H1 (cell line): ENCODE measurements at regions not wholly inside any gene's neighbourhood (a gene's known extent, or its start where the extent isn't known, plus 50 kb on each side); places are given as distances from the start of the nearest gene placed in this dataset.

Source experiments
- CTCF ChIA-PET: fragments of 300-600 bp; sonication (Branson Sonifier 250); formaldehyde crosslinking; loops from one replicate; lab custom pipeline; 2021; ENCODE audit not compliant: partially characterized antibody; lab: Charles Lee
- POLR2A ChIA-PET: fragments of 300-600 bp; sonication (Branson Sonifier 250); formaldehyde crosslinking; loops from one replicate; lab custom pipeline; 2021; ENCODE audit warnings: inconsistent platforms; ENCODE audit not compliant: partially characterized antibody; lab: Charles Lee
- DNase-seq, 2 experiments: peaks; one replicate each; pipeline versions ENCODE4 v3.0.0 to v3.0.0-alpha.2; 2010 to 2022; ENCODE audit warnings: low spot score in 2 of 2, low read depth in 1 of 2, mixed read lengths in 1 of 2
- FAIRE-seq: peaks from 2 replicates; lab custom pipeline; 2011; peaks lifted over from hg19 to GRCh38; lab: Jason Lieb, UNC
- H2AFZ ChIP-seq: 2 replicates; pipeline ENCODE4 v1.8.1; 2012; ENCODE audit warnings: low read length, inconsistent platforms
- H2AK5ac ChIP-seq: 2 replicates; pipeline ENCODE4 v1.6.1; 2013; ENCODE audit warnings: low read depth, low read length
- H2BK120ac ChIP-seq: replicated peaks from 2 replicates; pipeline ENCODE3; 2013; ENCODE audit warnings: low read depth, low read length, inconsistent platforms
- H2BK12ac ChIP-seq: 2 replicates; pipeline ENCODE4 v1.6.1; 2013; ENCODE audit warnings: low read depth, low read length
- H2BK15ac ChIP-seq: 2 replicates; pipeline ENCODE4 v1.6.1; 2013; ENCODE audit warnings: low read length
- H2BK20ac ChIP-seq: 2 replicates; pipeline ENCODE4 v1.6.1; 2013; ENCODE audit warnings: low read length
- H2BK5ac ChIP-seq: 2 replicates; pipeline ENCODE4 v1.6.1; 2013; ENCODE audit warnings: low read depth, low read length
- H3K14ac ChIP-seq: 2 replicates; pipeline ENCODE4 v1.6.1; 2013; ENCODE audit warnings: inconsistent platforms; ENCODE audit not compliant: insufficient read length
- H3K18ac ChIP-seq: 2 replicates; pipeline ENCODE4 v1.6.1; 2013; ENCODE audit warnings: low read length; ENCODE audit errors: extremely low read depth
- H3K23ac ChIP-seq: 2 replicates; pipeline ENCODE4 v1.6.1; 2013; ENCODE audit warnings: inconsistent platforms; ENCODE audit not compliant: insufficient read length
- H3K23me2 ChIP-seq: 2 replicates; pipeline ENCODE4 v1.6.1; 2013; ENCODE audit warnings: low read depth, low read length
- H3K27ac ChIP-seq: 2 replicates; pipeline ENCODE4 v1.6.1; 2011; ENCODE audit warnings: low read depth, low read length, inconsistent platforms
- H3K27me3 ChIP-seq, 4 experiments: replicated peaks in 1 of 4; 1 replicate in 1 of 4; 2 replicates in 3 of 4; pipeline versions ENCODE4 v1.6.1 to v1.8.1; 2011 to 2013; ENCODE audit warnings: low read length in 3 of 4, mild to moderate bottlenecking in 3 of 4, inconsistent platforms in 2 of 4, mixed read lengths in 2 of 4, moderate library complexity in 1 of 4; ENCODE audit not compliant: control insufficient read depth in 3 of 4, insufficient read depth in 3 of 4; ENCODE audit errors: extremely low read depth in 1 of 4
- H3K36me3 ChIP-seq, 4 experiments: 2 replicates each; pipeline versions ENCODE4 v1.6.1 to v1.8.1; 2011 to 2013; ENCODE audit warnings: mild to moderate bottlenecking in 4 of 4, low read length in 3 of 4, moderate library complexity in 2 of 4, control low read depth in 1 of 4, inconsistent platforms in 1 of 4; ENCODE audit not compliant: insufficient read depth in 4 of 4, control insufficient read depth in 2 of 4
- H3K4ac ChIP-seq: replicated peaks from 2 replicates; pipeline ENCODE3; 2013; ENCODE audit warnings: low read length, low read depth, mixed read lengths, inconsistent platforms; ENCODE audit not compliant: insufficient read length
- H3K4me1 ChIP-seq, 4 experiments: replicated peaks in 1 of 4; 1 replicate in 1 of 4; 2 replicates in 3 of 4; pipeline versions ENCODE4 v1.6.1 to v1.8.1; 2011 to 2013; ENCODE audit warnings: low read length in 3 of 4, inconsistent platforms in 2 of 4, mixed read lengths in 1 of 4; ENCODE audit not compliant: insufficient read depth in 4 of 4, control insufficient read depth in 3 of 4
- H3K4me2 ChIP-seq, 2 experiments: 2 replicates each; pipeline versions ENCODE4 v1.6.1 to v1.8.1; 2011 to 2013; ENCODE audit warnings: low read depth in 2 of 2, low read length in 2 of 2, control low read depth in 1 of 2, inconsistent platforms in 1 of 2, mild to moderate bottlenecking in 1 of 2; ENCODE audit not compliant: insufficient read depth in 1 of 2
- H3K4me3 ChIP-seq, 4 experiments: fragments of 200-600, 300-600 bp in 1 of 4; sonication (generic), shearing (Covaris generic), sonication (Bioruptor Twin) in 1 of 4; 2 replicates each; pipeline versions ENCODE4 v1.5.1 to v1.8.1; 2011 to 2016; ENCODE audit warnings: low read length in 4 of 4, low read depth in 3 of 4, control low read depth in 2 of 4, inconsistent platforms in 2 of 4, mild to moderate bottlenecking in 2 of 4, mixed read lengths in 1 of 4, moderate library complexity in 1 of 4; ENCODE audit not compliant: insufficient read depth in 2 of 4; ENCODE audit errors: extremely low read depth in 1 of 4
- H3K56ac ChIP-seq: replicated peaks from 2 replicates; pipeline ENCODE3; 2013; ENCODE audit warnings: low read depth, mild to moderate bottlenecking, mixed read lengths, low read length, inconsistent platforms; ENCODE audit not compliant: insufficient read length
- H3K79me1 ChIP-seq: 2 replicates; pipeline ENCODE4 v1.6.1; 2013; ENCODE audit warnings: low read depth, low read length, control low read depth
- H3K79me2 ChIP-seq, 2 experiments: 2 replicates each; pipeline versions ENCODE4 v1.6.1 to v1.8.1; 2012 to 2013; ENCODE audit warnings: low read length in 2 of 2, mild to moderate bottlenecking in 2 of 2, inconsistent platforms in 1 of 2; ENCODE audit not compliant: insufficient read depth in 2 of 2, control insufficient read depth in 1 of 2
- H3K9ac ChIP-seq, 4 experiments: replicated peaks in 1 of 4; 1 replicate in 1 of 4; 2 replicates in 3 of 4; pipeline versions ENCODE4 v1.6.1 to v1.8.1; 2011 to 2013; ENCODE audit warnings: low read depth in 3 of 4, low read length in 3 of 4, control low read depth in 2 of 4, mild to moderate bottlenecking in 2 of 4, moderate library complexity in 2 of 4, inconsistent platforms in 1 of 4; ENCODE audit errors: extremely low read depth in 1 of 4
- H3K9me3 ChIP-seq, 2 experiments: 2 replicates each; pipeline versions ENCODE4 v1.6.1 to v1.8.1; 2012 to 2013; ENCODE audit warnings: mild to moderate bottlenecking in 2 of 2, moderate library complexity in 2 of 2, control low read depth in 1 of 2, inconsistent platforms in 1 of 2, low read depth in 1 of 2, low read length in 1 of 2, mixed read lengths in 1 of 2; ENCODE audit not compliant: insufficient read depth in 2 of 2
- H4K20me1 ChIP-seq, 2 experiments: replicated peaks in 1 of 2; 2 replicates each; pipeline versions ENCODE3 to v1.8.1; 2011 to 2013; ENCODE audit warnings: inconsistent platforms in 2 of 2, low read length in 2 of 2, mild to moderate bottlenecking in 1 of 2; ENCODE audit not compliant: insufficient read depth in 2 of 2, control insufficient read depth in 1 of 2
- H4K5ac ChIP-seq: 2 replicates; pipeline ENCODE4 v1.6.1; 2013; ENCODE audit warnings: low read length, low read depth, mixed read lengths, inconsistent platforms; ENCODE audit not compliant: insufficient read length
- H4K8ac ChIP-seq: 2 replicates; pipeline ENCODE4 v1.8.0; 2013; ENCODE audit warnings: mild to moderate bottlenecking, moderate library complexity, low read length, inconsistent platforms; ENCODE audit not compliant: insufficient read depth; ENCODE audit errors: extremely low read depth
- H4K91ac ChIP-seq: replicated peaks from 2 replicates; pipeline ENCODE3; 2013; ENCODE audit warnings: low read length, mixed read lengths, inconsistent platforms; ENCODE audit not compliant: insufficient read length
- GABPA ChIP-seq: IDR thresholded peaks from 2 replicates; pipeline ENCODE4 v1.6.1; 2011; ENCODE audit warnings: mild to moderate bottlenecking, low read length, moderate library complexity, borderline replicate concordance; ENCODE audit not compliant: insufficient read depth
- KDM4A ChIP-seq: IDR thresholded peaks from one replicate; pipeline ENCODE4 v1.7.1; 2012; ENCODE audit warnings: low read depth, mild to moderate bottlenecking, moderate library complexity, low read length, inconsistent platforms; ENCODE audit not compliant: severe bottlenecking
- PHF8 ChIP-seq: fragments of 200-600 bp; sonication (generic); conservative IDR thresholded peaks from 2 replicates; pipeline ENCODE4 v1.7.1; 2012; ENCODE audit warnings: low read depth, mild to moderate bottlenecking, inconsistent platforms, low read length, moderate library complexity
- RAD21 ChIP-seq, 2 experiments: IDR thresholded peaks in 1 of 2; conservative IDR thresholded peaks in 1 of 2; 2 replicates each; pipeline ENCODE4 v1.6.1; 2011; ENCODE audit warnings: low read depth in 2 of 2, low read length in 2 of 2, improper control_type of control experiment in 1 of 2, inconsistent platforms in 1 of 2, mild to moderate bottlenecking in 1 of 2, moderate library complexity in 1 of 2
- RBBP5 ChIP-seq: IDR thresholded peaks from 2 replicates; pipeline ENCODE4 v1.7.1; 2012; ENCODE audit warnings: low read depth, mild to moderate bottlenecking, inconsistent platforms, low read length, moderate library complexity, borderline replicate concordance
- RXRA ChIP-seq: IDR thresholded peaks from 2 replicates; pipeline ENCODE4 v1.6.1; 2011; ENCODE audit warnings: low read depth, mild to moderate bottlenecking, low read length, moderate library complexity; ENCODE audit not compliant: insufficient read depth
- SP2 ChIP-seq: IDR thresholded peaks from 2 replicates; pipeline ENCODE4 v1.6.1; 2012; ENCODE audit warnings: mild to moderate bottlenecking, low read length, inconsistent platforms
- SUZ12 ChIP-seq: fragments of 200-600 bp; sonication (generic); IDR thresholded peaks from 2 replicates; pipeline ENCODE4 v1.6.1; 2012; ENCODE audit warnings: mild to moderate bottlenecking, inconsistent platforms, low read length, moderate library complexity, mixed read lengths
- WGBS, 2 experiments: shearing (Covaris generic) in 1 of 2; methylation state at CpG; one replicate each; pipeline versions ENCODE4 v1.1.6 to v1.1.7; 2013 to 2015; ENCODE audit warnings: low lambda C conversion rate in 2 of 2, mixed read lengths in 2 of 2, inconsistent platforms in 1 of 2, low coverage in 1 of 2, missing lambda C conversion rate in 1 of 2; ENCODE audit not compliant: insufficient replicate concordance in 2 of 2, insufficient coverage in 1 of 2, insufficient read length in 1 of 2; ENCODE audit errors: extremely low coverage in 1 of 2, missing lambda C conversion rate in 1 of 2; 5-methylcytosine and 5-hydroxymethylcytosine counted together

DNA sequence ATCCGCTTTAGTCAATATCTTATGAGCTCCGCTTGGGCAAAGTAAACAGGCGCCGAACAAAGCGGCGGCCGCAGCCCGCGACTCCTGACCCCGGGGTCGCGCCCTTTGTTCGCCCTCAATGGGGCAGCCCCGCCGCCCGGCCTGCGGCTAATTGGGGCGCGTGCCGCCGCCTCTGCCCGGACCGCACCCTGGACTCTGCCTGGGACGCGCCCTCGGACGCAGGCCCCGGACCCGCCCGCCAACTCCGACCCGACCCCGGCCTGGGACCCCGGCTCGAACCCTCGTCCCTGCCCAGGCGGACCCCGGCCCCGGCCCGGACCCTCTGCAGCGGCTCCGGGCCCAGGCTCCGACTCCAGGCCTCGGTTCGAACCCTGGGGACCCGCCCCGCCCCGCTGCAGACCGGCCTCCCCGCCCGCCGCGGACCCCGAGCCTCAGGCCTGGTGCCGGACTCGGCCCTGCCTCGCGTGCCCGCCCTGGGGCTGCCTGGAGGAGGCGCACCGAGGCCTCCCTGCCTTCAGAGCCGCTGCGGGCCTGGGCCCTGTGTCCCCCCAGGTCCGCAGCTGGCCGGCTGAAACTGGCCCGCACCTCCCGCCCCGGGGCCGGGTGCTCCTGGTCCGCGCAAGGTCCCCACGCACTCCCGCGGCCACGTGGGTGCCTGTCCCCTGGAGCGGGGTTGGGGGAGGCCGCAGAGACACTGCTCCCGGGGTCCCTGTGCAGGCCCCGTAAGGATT, 84.7 kb upstream of the WNT7B start:
- Histone ChIP-seq H3K4me1 (peaks cover 0 to 6% (median 3%) of the 10 kb centered on the region in 4 experiments; a peak in 2 of 7 replicates), H2BK20ac (no peak overlapping the region), H3K27me3 (peaks cover 3 to 64% (median 35%) of the 10 kb centered on the region in 4 experiments), H2AK5ac (no peak overlapping the region), H4K20me1 (no peaks in the 10 kb centered on the region), H3K4ac (no peak overlapping the region), H3K79me2 (no peaks in the 10 kb centered on the region), H4K8ac (peak overlapping the region; percentile 91), H3K4me2 (peak overlapping the region; percentile 70 to 74), H2BK12ac (no peak overlapping the region), H2BK120ac (no peak overlapping the region), H4K5ac (no peak overlapping the region), H3K4me3 (peak overlapping the region; percentile 12 to 62 (median 34); a peak in 7 of 8 replicates), H3K18ac (no peak overlapping the region; the same call in 1 of the 2 replicates), H3K14ac (no peak overlapping the region), H3K79me1 (no peaks in the 10 kb centered on the region), H2BK5ac (no peak overlapping the region), H3K23me2 (no peaks in the 10 kb centered on the region; the same call in 1 of the 2 replicates), H4K91ac (no peak overlapping the region), H3K56ac (no peak overlapping the region), H3K23ac (no peak overlapping the region), H2BK15ac (no peak overlapping the region), H3K36me3 (no peaks in the 10 kb centered on the region), H3K9ac (peak overlapping the region in 2 of 4 experiments; percentile 38 to 54; a peak in 4 of 7 replicates), H2AFZ (no peak overlapping the region), H3K9me3 (no peaks in the 10 kb centered on the region), H3K27ac (no peak overlapping the region)
- POLR2A ChIA-PET, result interaction anchor here (1.1 to 1.5 kb wide), 4 partner anchors 9 to 61 kb away, joined by 3 to 8 read pairs (median 4); no protein-coding TSS in a partner anchor
- 20% methylated on average over 25 of the region's 79 CpGs; no CpG with 5 or more reads in 1 of the 2 experiments for WGBS, 2 experiments
- FAIRE-seq (no peak), DNase-seq (peak in 1 of 2 experiments; percentile 84)
- CTCF ChIA-PET, result interaction anchor here (0.8 to 3.2 kb wide), 8 partner anchors 12 to 56 kb away, joined by 3 to 15 read pairs (median 4); no protein-coding TSS in a partner anchor
- TF ChIP-seq RXRA (no peak), RAD21 (IDR thresholded peaks at IDR 0.05 in 1 of 2, conservative IDR thresholded peaks at IDR 0.05 in 1 of 2; ENCODE audit: low read depth in 2 of 2, low read length in 2 of 2) (peak; percentile 13 to 43; a peak in 3 of 4 replicates), GABPA (peak; percentile 63; the same call in 1 of the 2 replicates), SUZ12 (peak; percentile 40; the same call in 1 of the 2 replicates), SP2 (no peak), PHF8 (peak; percentile 59), RBBP5 (0 out of 2 replicates have a peak, but pooled peaks have one; percentile 26), KDM4A (peak; percentile 59)
